ENCODE measurements at regions not wholly inside any gene's neighbourhood (a gene's known extent, or its start where the extent isn't known, plus 50 kb on each side); places are given as distances from the start of the nearest gene placed in this dataset.

DNA sequence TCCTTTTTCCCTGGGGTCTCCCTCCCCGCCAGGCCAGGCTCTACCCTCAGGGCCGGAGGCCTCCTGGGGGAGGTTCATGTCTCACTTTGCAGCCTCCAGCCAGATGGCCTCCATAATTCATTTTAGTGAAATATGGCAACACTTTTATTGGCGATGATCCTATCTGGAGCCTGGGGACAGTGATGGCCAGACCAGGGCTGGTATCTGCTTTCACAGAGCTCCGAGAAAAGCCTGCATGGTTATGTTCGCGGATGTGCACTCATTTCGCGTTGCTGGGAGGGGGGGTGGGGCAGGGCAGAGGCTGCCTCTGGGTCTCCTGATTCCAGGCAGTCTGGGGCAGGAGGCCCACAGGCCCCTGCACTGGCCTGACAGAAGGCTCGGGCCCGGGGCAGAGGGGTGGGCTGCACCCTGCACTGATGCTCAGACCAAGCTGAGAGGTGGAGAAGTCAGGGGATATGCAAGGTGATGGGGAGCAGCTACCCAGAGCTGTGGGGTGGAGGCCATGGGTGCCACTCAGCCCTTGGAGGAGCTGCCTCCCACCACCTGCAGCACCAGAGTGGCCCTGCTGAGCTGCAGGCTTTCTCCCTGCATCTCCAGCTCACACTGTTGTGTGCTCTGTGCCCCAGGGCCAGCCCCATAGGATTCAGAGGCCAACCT lies 85.3 kb upstream of the RET start (continued):
- TF ChIP-seq, protein P1, sequence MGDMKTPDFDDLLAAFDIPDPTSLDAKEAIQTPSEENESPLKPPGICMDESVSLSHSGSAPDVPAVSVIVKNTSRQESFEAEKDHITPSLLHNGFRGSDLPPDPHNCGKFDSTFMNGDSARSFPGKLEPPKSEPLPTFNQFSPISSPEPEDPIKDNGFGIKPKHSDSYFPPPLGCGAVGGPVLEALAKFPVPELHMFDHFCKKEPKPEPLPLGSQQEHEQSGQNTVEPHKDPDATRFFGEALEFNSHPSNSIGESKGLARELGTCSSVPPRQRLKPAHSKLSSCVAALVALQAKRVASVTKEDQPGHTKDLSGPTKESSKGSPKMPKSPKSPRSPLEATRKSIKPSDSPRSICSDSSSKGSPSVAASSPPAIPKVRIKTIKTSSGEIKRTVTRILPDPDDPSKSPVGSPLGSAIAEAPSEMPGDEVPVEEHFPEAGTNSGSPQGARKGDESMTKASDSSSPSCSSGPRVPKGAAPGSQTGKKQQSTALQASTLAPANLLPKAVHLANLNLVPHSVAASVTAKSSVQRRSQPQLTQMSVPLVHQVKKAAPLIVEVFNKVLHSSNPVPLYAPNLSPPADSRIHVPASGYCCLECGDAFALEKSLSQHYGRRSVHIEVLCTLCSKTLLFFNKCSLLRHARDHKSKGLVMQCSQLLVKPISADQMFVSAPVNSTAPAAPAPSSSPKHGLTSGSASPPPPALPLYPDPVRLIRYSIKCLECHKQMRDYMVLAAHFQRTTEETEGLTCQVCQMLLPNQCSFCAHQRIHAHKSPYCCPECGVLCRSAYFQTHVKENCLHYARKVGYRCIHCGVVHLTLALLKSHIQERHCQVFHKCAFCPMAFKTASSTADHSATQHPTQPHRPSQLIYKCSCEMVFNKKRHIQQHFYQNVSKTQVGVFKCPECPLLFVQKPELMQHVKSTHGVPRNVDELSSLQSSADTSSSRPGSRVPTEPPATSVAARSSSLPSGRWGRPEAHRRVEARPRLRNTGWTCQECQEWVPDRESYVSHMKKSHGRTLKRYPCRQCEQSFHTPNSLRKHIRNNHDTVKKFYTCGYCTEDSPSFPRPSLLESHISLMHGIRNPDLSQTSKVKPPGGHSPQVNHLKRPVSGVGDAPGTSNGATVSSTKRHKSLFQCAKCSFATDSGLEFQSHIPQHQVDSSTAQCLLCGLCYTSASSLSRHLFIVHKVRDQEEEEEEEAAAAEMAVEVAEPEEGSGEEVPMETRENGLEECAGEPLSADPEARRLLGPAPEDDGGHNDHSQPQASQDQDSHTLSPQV (IDR thresholded peaks at IDR 0.05), result no peak
- TF ChIP-seq IRF4 (IDR thresholded peaks at IDR 0.05; ENCODE audit: low read depth, low read length) (no peak), CBFB (IDR thresholded peaks at IDR 0.05; ENCODE audit: low read depth) (no peak), MTA3 (IDR thresholded peaks at IDR 0.05; ENCODE audit: borderline replicate concordance, low read length) (no peak), DPF2 (IDR thresholded peaks at IDR 0.05) (no peak), NFYA (IDR thresholded peaks at IDR 0.05; ENCODE audit: borderline replicate concordance, low read depth, low read length) (no peak), TCF7 (IDR thresholded peaks at IDR 0.05; ENCODE audit: borderline replicate concordance) (no peak), RBBP5 (conservative IDR thresholded peaks at IDR 0.05) (no peak)
- TF ChIP-seq, protein P2, sequence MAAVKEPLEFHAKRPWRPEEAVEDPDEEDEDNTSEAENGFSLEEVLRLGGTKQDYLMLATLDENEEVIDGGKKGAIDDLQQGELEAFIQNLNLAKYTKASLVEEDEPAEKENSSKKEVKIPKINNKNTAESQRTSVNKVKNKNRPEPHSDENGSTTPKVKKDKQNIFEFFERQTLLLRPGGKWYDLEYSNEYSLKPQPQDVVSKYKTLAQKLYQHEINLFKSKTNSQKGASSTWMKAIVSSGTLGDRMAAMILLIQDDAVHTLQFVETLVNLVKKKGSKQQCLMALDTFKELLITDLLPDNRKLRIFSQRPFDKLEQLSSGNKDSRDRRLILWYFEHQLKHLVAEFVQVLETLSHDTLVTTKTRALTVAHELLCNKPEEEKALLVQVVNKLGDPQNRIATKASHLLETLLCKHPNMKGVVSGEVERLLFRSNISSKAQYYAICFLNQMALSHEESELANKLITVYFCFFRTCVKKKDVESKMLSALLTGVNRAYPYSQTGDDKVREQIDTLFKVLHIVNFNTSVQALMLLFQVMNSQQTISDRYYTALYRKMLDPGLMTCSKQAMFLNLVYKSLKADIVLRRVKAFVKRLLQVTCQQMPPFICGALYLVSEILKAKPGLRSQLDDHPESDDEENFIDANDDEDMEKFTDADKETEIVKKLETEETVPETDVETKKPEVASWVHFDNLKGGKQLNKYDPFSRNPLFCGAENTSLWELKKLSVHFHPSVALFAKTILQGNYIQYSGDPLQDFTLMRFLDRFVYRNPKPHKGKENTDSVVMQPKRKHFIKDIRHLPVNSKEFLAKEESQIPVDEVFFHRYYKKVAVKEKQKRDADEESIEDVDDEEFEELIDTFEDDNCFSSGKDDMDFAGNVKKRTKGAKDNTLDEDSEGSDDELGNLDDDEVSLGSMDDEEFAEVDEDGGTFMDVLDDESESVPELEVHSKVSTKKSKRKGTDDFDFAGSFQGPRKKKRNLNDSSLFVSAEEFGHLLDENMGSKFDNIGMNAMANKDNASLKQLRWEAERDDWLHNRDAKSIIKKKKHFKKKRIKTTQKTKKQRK (IDR thresholded peaks at IDR 0.05; ENCODE audit: low read depth, low read length), result no peak

Measured in GM12878 (cell line).